ENCODE measurements at regions not wholly inside any gene's neighbourhood (a gene's known extent, or its start where the extent isn't known, plus 50 kb on each side); places are given as distances from the start of the nearest gene placed in this dataset.

DNA sequence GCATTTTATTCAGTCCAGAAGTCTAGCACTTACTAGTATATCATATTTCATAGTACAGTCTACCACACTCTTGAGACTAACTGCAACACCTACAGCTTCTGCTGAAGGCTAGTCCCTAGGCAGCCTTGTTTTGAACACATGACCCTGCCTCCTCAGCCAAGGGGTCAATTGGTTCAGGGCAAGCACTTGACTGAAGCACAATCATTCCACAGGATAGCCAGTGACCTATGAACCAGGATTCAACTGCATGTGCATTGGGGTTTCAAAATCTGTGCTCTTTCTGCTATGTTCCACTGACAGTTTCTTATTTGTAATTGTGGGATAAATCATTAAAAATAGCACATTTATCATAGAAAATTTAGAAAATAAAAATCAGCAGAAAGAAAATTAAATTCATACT, 186.8 kb downstream of the TMEM161B start:
- TF ChIP-seq POLR2A (IDR thresholded peaks at IDR 0.05) (no peak), CTCF (IDR thresholded peaks at IDR 0.05) (no peak), POLR2AphosphoS5 (IDR thresholded peaks at IDR 0.05) (no peak), EP300 (IDR thresholded peaks at IDR 0.05) (no peak)
